Hepatocyte (in vitro differentiated cells): ENCODE measurements at regions not wholly inside any gene's neighbourhood (a gene's known extent, or its start where the extent isn't known, plus 50 kb on each side); places are given as distances from the start of the nearest gene placed in this dataset.

Source experiments
- CTCF ChIP-seq: fragments of 200-600 bp; sonication (generic); IDR thresholded peaks from 2 replicates; pipeline ENCODE4 v1.5.1; 2016; ENCODE audit warnings: antibody characterized with exemption, mild to moderate bottlenecking; ENCODE audit not compliant: poor library complexity
- EZH2phosphoT487 ChIP-seq: fragments of 200-600 bp; sonication (generic); IDR thresholded peaks from one replicate; pipeline ENCODE4 v1.6.1; 2018; ENCODE audit warnings: antibody characterized with exemption, mild to moderate bottlenecking, low read depth, moderate library complexity; ENCODE audit not compliant: unreplicated experiment, severe bottlenecking

- TF ChIP-seq CTCF (no peak), EZH2phosphoT487 (no peak)
Observed at GRCh38 chr5:5648694-5649093, 226.2 kb downstream of the ICE1 start.
